SU-DHL-6 (cell line): ENCODE measurements at regions not wholly inside any gene's neighbourhood (a gene's known extent, or its start where the extent isn't known, plus 50 kb on each side); places are given as distances from the start of the nearest gene placed in this dataset.

Source experiments
- H2AFZ ChIP-seq: fragments of 200-600 bp; sonication (generic); 2 replicates; pipeline ENCODE4 v1.6.1; 2014; ENCODE audit warnings: low read depth, mild to moderate bottlenecking, moderate library complexity, mixed read lengths, antibody characterized with exemption, low read length; ENCODE audit not compliant: severe bottlenecking
- H3F3A ChIP-seq: fragments of 200-600 bp; shearing (Covaris generic); 2 replicates; pipeline ENCODE4 v1.6.0; 2016; ENCODE audit warnings: antibody characterized with exemption, mild to moderate bottlenecking; ENCODE audit not compliant: insufficient read depth
- H3K27ac ChIP-seq: fragments of 200-600 bp; sonication (generic); 2 replicates; pipeline ENCODE4 v1.5.1; 2016; ENCODE audit warnings: low read depth, mild to moderate bottlenecking, low read length, moderate library complexity, mixed read lengths
- H3K27me3 ChIP-seq: fragments of 200-600 bp; sonication (generic), shearing (Covaris generic); 2 replicates; pipeline ENCODE4 v1.6.0; 2014; ENCODE audit warnings: mild to moderate bottlenecking, low read length
- H3K36me3 ChIP-seq: fragments of 200-600 bp; sonication (generic); 2 replicates; pipeline ENCODE4 v1.6.1; 2014; ENCODE audit warnings: mild to moderate bottlenecking, low read length, mixed read lengths
- H3K4me2 ChIP-seq: fragments of 300-600, 200-600 bp; shearing (Covaris generic), sonication (generic); 2 replicates; pipeline ENCODE4 v1.6.0; 2014; ENCODE audit warnings: low read length, low read depth, mild to moderate bottlenecking; ENCODE audit not compliant: poor library complexity, severe bottlenecking
- H3K4me3 ChIP-seq: fragments of 200-600 bp; sonication (generic); 2 replicates; pipeline ENCODE4 v1.5.1; 2014; ENCODE audit warnings: antibody characterized with exemption, low read length, mild to moderate bottlenecking, mixed read lengths; ENCODE audit not compliant: insufficient read depth, poor library complexity, severe bottlenecking
- H3K79me2 ChIP-seq: fragments of 200-600 bp; sonication (generic); 2 replicates; pipeline ENCODE4 v1.6.1; 2014; ENCODE audit warnings: mild to moderate bottlenecking, low read length, moderate library complexity; ENCODE audit not compliant: insufficient read depth
- H3K9ac ChIP-seq: fragments of 200-600 bp; sonication (generic); 2 replicates; pipeline ENCODE4 v1.7.0; 2014; ENCODE audit warnings: mild to moderate bottlenecking, low read length
- H3K9me2 ChIP-seq: fragments of 200-600 bp; sonication (generic); replicated peaks from 2 replicates; pipeline ENCODE4 v1.6.1; 2014; ENCODE audit warnings: low read length; ENCODE audit not compliant: insufficient read depth
- H3K9me3 ChIP-seq: fragments of 200-600 bp; sonication (generic); 2 replicates; pipeline ENCODE4 v1.6.1; 2014; ENCODE audit warnings: low read length, mixed read lengths; ENCODE audit not compliant: insufficient read depth
- H4K20me1 ChIP-seq: fragments of 200-600 bp; sonication (generic); 2 replicates; pipeline ENCODE4 v1.6.1; 2014; ENCODE audit warnings: low read depth, mild to moderate bottlenecking, antibody characterized with exemption, low read length, moderate library complexity, mixed read lengths
- CTCF ChIP-seq: fragments of 200-600 bp; sonication (generic); IDR thresholded peaks from one replicate; pipeline ENCODE4 v1.5.1; 2017; ENCODE audit warnings: antibody characterized with exemption, mild to moderate bottlenecking, low read length, moderate library complexity; ENCODE audit not compliant: insufficient read depth, poor library complexity, severe bottlenecking
- EZH2phosphoT487 ChIP-seq: fragments of 200-600 bp; sonication (generic), shearing (Covaris generic); conservative IDR thresholded peaks from 2 replicates; pipeline ENCODE4 v1.6.1; 2018; ENCODE audit warnings: mild to moderate bottlenecking, antibody characterized with exemption, low read length, moderate library complexity, mixed read lengths

DNA sequence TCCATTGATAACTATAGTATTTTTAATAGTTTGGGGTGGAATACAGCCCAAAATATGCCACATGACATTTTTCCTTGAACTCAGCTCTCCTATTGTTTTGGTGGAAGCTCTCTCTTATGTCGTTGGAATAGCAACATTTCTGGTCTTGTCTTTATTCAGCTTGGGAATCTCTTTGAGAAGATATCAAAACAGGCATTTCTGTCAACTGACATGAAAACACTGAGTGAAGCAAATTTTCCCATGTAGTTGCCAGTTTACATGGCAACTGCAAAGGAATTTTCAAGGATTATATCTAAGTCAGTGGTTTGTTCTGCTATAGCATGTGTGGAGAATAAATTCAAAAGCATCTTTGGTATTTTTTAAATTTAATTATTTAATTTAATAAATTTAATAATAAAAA lies 863.5 kb upstream of the CDH8 start:
- Histone ChIP-seq H3K9ac (no peak overlapping the region), H3K27me3 (no peaks in the 10 kb centered on the region), H3K9me2 (no peaks in the 10 kb centered on the region), H3K4me2 (no peak overlapping the region), H3K27ac (no peak overlapping the region), H3K36me3 (no peaks in the 10 kb centered on the region), H3K4me3 (no peak overlapping the region), H3K9me3 (no peaks in the 10 kb centered on the region), H3K79me2 (no peaks in the 10 kb centered on the region), H3F3A (no peaks in the 10 kb centered on the region), H4K20me1 (no peaks in the 10 kb centered on the region), H2AFZ (no peak overlapping the region)
- TF ChIP-seq EZH2phosphoT487 (no peak), CTCF (no peak)

DNA sequence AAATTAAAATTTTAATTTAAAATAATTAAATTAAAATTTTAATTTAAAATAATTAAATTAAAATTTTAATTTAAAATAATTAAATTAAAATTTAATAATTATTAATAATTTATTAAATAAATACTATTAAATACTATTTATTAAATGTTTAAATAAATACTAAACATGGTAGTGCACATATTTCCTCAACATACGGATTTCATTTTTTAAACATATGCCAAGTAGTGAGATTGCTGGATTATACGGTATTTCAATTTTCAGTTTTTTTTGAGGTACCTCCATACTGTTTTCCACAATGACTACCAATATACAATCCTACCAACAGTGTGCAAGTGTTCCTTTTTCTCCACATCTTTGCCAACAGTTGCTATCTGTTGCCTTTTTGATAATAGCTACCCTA lies 852.9 kb upstream of the CDH8 start:
- no peak overlapping the region for H3K4me2 ChIP-seq
- H3K4me3 ChIP-seq: no peak overlapping the region
- no peaks in the 10 kb centered on the region for H4K20me1 ChIP-seq
- H3K9me3 ChIP-seq: no peaks in the 10 kb centered on the region
- H3K27ac ChIP-seq: no peak overlapping the region
- no peak overlapping the region for H3K9ac ChIP-seq
- no peaks in the 10 kb centered on the region for H3K36me3 ChIP-seq
- H3K27me3 ChIP-seq: no peaks in the 10 kb centered on the region
- TF ChIP-seq CTCF: no peak
- no peak for TF ChIP-seq EZH2phosphoT487
- H3F3A ChIP-seq: no peaks in the 10 kb centered on the region
- H3K9me2 ChIP-seq: no peaks in the 10 kb centered on the region
- no peak overlapping the region for H2AFZ ChIP-seq
- no peaks in the 10 kb centered on the region for H3K79me2 ChIP-seq

DNA sequence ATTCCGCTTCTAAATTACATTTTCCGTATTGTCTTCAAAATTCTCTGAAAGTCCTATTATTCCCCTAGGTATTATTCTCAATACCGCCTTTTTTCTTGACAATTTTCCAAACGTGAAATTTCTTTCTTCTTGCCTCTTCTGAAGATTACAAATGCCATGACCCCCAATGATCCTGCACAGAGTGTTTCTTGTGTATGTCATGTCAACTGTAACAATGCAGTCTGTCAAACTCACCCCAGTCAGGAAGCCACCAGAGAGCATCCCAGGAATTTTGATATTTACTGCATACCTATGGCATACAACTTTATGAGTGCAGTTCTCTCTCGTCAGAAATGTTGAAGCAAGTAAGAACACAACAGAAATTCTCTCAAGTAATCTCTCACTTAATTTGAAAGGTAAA lies 847.3 kb upstream of the CDH8 start:
- Histone ChIP-seq H3K4me3 (no peak overlapping the region), H3F3A (no peaks in the 10 kb centered on the region), H3K9me2 (no peaks in the 10 kb centered on the region), H3K9ac (no peak overlapping the region), H4K20me1 (no peaks in the 10 kb centered on the region), H2AFZ (no peak overlapping the region), H3K9me3 (no peaks in the 10 kb centered on the region), H3K4me2 (no peak overlapping the region), H3K27me3 (no peaks in the 10 kb centered on the region), H3K27ac (no peak overlapping the region), H3K79me2 (no peaks in the 10 kb centered on the region), H3K36me3 (no peaks in the 10 kb centered on the region)
- TF ChIP-seq EZH2phosphoT487 (no peak), CTCF (no peak)
